ENCODE measurements at regions not wholly inside any gene's neighbourhood (a gene's known extent, or its start where the extent isn't known, plus 50 kb on each side); places are given as distances from the start of the nearest gene placed in this dataset.

DNA sequence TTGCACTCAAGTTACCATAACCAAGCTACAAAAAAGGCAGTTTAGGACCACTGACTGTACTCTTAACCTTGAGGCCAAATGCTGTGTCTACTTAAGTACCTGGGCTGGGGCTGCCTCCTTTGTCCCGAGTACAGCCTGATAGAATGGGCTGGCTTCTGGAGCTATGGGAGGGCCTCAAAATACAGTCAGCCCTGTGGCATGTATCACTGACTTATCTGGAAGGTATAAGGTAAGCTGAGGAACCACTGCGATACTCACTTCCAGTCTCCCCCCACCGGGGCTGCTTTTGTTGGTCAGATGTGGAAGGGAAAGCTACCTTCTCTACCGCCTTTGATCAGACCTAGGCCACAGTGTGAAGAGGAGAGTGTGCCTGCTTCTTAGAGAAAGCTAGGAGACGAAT is 404.8 kb downstream of the ARHGEF28 start:
- H3K27ac ChIP-seq (ENCODE audit: low read depth, low read length): no peak overlapping the region
- H3K27me3 ChIP-seq (ENCODE audit: control insufficient read depth in 5 of 5, insufficient read depth in 4 of 5, low read length in 5 of 5): no peaks in the 10 kb centered on the region
- no peak overlapping the region for H3K9ac ChIP-seq (ENCODE audit: low read length in 5 of 5)
- H3K9me3 ChIP-seq (ENCODE audit: control insufficient read depth in 5 of 5, low read length in 5 of 5): no peaks in the 10 kb centered on the region
- H3K36me3 ChIP-seq (ENCODE audit: control insufficient read depth in 5 of 5, insufficient read depth in 5 of 5, low read length in 5 of 5): no peaks in the 10 kb centered on the region
- no peak overlapping the region for H3K4me3 ChIP-seq (ENCODE audit: low read depth in 1 of 5, low read length in 5 of 5)
- H3K4me1 ChIP-seq (ENCODE audit: control insufficient read depth in 5 of 5, insufficient read depth in 5 of 5, low read length in 5 of 5): peaks cover 2 to 4% (median 3%) of the 10 kb centered on the region in 5 donors

- Histone ChIP-seq H3K36me3 (ENCODE audit: control insufficient read depth in 5 of 5, insufficient read depth in 5 of 5, low read length in 5 of 5) (no peaks in the 10 kb centered on the region), H3K27me3 (ENCODE audit: control insufficient read depth in 5 of 5, insufficient read depth in 4 of 5, low read length in 5 of 5) (no peaks in the 10 kb centered on the region), H3K4me3 (ENCODE audit: low read depth in 1 of 5, low read length in 5 of 5) (no peak overlapping the region), H3K27ac (ENCODE audit: low read depth, low read length) (no peak overlapping the region), H3K9me3 (ENCODE audit: control insufficient read depth in 5 of 5, low read length in 5 of 5) (no peaks in the 10 kb centered on the region), H3K4me1 (ENCODE audit: control insufficient read depth in 5 of 5, insufficient read depth in 5 of 5, low read length in 5 of 5) (peaks cover 0 to under 1% (median 0%) of the 10 kb centered on the region in 5 donors), H3K9ac (ENCODE audit: low read length in 5 of 5) (no peak overlapping the region)
These were observed 404.4 kb downstream of the ARHGEF28 start for GRCh38 chr5:74030371-74030770.

DNA sequence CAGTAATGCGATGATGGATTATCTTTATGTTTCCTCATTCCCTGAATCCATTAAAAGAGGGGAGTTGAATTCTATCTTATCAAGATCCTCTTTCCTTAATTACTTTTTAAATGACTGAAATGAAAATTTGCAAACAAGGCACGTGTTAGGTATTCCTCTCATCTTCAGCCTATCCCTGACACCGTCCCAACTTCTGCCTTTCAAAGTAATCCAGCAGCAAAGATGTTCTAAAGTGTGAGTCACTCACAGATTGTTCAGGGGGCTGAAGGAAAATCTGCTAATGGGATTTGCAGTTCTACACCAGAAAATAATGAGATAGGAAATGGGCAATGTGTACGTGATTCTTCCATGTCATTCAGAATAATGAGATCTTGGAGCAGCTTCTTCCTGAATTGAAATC is 403.0 kb downstream of the ARHGEF28 start:
- H3K27ac ChIP-seq (ENCODE audit: low read depth, low read length): no peak overlapping the region

DNA sequence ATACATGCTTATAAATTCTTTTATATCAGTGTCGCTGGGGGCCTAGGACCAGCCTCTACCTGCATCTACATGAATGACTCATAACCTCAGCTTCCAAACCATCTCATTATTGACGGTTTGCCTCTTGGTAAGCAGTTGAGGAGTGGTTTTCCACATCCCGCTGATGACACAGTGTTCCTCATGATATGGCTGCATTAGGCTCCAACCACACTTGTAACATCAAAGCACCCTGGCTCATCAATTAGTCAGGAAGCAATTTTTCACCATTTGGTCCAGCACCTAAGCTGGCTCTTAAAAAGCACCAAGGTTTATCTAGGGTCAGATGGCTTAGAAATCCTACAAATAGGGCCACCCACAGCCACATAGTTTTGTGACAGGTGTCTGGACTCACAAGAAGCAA is 402.4 kb downstream of the ARHGEF28 start:
- Histone ChIP-seq H3K27me3 (ENCODE audit: control insufficient read depth in 5 of 5, insufficient read depth in 4 of 5, low read length in 5 of 5) (no peaks in the 10 kb centered on the region), H3K9me3 (ENCODE audit: control insufficient read depth in 5 of 5, low read length in 5 of 5) (no peaks in the 10 kb centered on the region), H3K27ac (ENCODE audit: low read depth, low read length) (no peak overlapping the region), H3K4me3 (ENCODE audit: low read depth in 1 of 5, low read length in 5 of 5) (no peak overlapping the region), H3K36me3 (ENCODE audit: control insufficient read depth in 5 of 5, insufficient read depth in 5 of 5, low read length in 5 of 5) (no peaks in the 10 kb centered on the region), H3K4me1 (ENCODE audit: control insufficient read depth in 5 of 5, insufficient read depth in 5 of 5, low read length in 5 of 5) (no peaks in the 10 kb centered on the region), H3K9ac (ENCODE audit: low read length in 5 of 5) (no peak overlapping the region)

More for the DNA sequence above, 403.0 kb downstream of the ARHGEF28 start:
- no peaks in the 10 kb centered on the region for H3K36me3 ChIP-seq (ENCODE audit: control insufficient read depth in 5 of 5, insufficient read depth in 5 of 5, low read length in 5 of 5)
- H3K27me3 ChIP-seq (ENCODE audit: control insufficient read depth in 5 of 5, insufficient read depth in 4 of 5, low read length in 5 of 5): no peaks in the 10 kb centered on the region
- no peak overlapping the region for H3K4me3 ChIP-seq (ENCODE audit: low read depth in 1 of 5, low read length in 5 of 5)
- H3K9ac ChIP-seq (ENCODE audit: low read length in 5 of 5): no peak overlapping the region
- H3K9me3 ChIP-seq (ENCODE audit: control insufficient read depth in 5 of 5, low read length in 5 of 5): no peaks in the 10 kb centered on the region
- no peaks in the 10 kb centered on the region for H3K4me1 ChIP-seq (ENCODE audit: control insufficient read depth in 5 of 5, insufficient read depth in 5 of 5, low read length in 5 of 5)

- no peaks in the 10 kb centered on the region for H3K4me1 ChIP-seq (ENCODE audit: control insufficient read depth in 5 of 5, insufficient read depth in 5 of 5, low read length in 5 of 5)
- no peak overlapping the region for H3K4me3 ChIP-seq (ENCODE audit: low read depth in 1 of 5, low read length in 5 of 5)
- no peaks in the 10 kb centered on the region for H3K36me3 ChIP-seq (ENCODE audit: control insufficient read depth in 5 of 5, insufficient read depth in 5 of 5, low read length in 5 of 5)
- H3K27ac ChIP-seq (ENCODE audit: low read depth, low read length): no peak overlapping the region
- no peak overlapping the region for H3K9ac ChIP-seq (ENCODE audit: low read length in 5 of 5)
- no peaks in the 10 kb centered on the region for H3K27me3 ChIP-seq (ENCODE audit: control insufficient read depth in 5 of 5, insufficient read depth in 4 of 5, low read length in 5 of 5)
- H3K9me3 ChIP-seq (ENCODE audit: control insufficient read depth in 5 of 5, low read length in 5 of 5): no peaks in the 10 kb centered on the region
These were observed 401.8 kb downstream of the ARHGEF28 start for GRCh38 chr5:74027732-74028338.

DNA sequence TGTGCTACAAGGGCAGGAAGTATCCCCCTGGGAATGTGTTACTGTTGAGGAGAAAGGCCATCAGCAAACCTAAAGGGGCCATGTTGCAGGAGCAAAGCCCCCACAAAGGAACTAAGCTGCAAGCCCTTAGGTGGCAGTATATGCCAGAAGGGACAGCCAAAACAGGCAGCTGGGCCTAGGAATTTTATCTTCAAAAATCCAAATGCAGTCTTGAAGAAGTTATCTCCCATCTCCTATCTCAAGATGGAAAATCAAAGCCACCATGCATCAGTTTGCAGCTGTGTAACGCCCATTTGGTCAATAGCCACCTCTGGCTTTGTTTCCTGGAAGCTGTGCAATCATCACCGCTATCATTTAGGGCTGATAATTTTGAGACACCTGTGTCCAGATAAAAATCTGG is 400.3 kb downstream of the ARHGEF28 start:
- Histone ChIP-seq H3K27me3 (ENCODE audit: control insufficient read depth in 5 of 5, insufficient read depth in 4 of 5, low read length in 5 of 5) (no peaks in the 10 kb centered on the region), H3K9me3 (ENCODE audit: control insufficient read depth in 5 of 5, low read length in 5 of 5) (no peaks in the 10 kb centered on the region), H3K4me3 (ENCODE audit: low read depth in 1 of 5, low read length in 5 of 5) (no peak overlapping the region), H3K36me3 (ENCODE audit: control insufficient read depth in 5 of 5, insufficient read depth in 5 of 5, low read length in 5 of 5) (no peaks in the 10 kb centered on the region), H3K9ac (ENCODE audit: low read length in 5 of 5) (no peak overlapping the region), H3K27ac (ENCODE audit: low read depth, low read length) (no peak overlapping the region), H3K4me1 (ENCODE audit: control insufficient read depth in 5 of 5, insufficient read depth in 5 of 5, low read length in 5 of 5) (no peaks in the 10 kb centered on the region)

- H3K27ac ChIP-seq (ENCODE audit: low read depth, low read length): no peak overlapping the region
- no peak overlapping the region for H3K4me3 ChIP-seq (ENCODE audit: low read depth in 1 of 5, low read length in 5 of 5)
- H3K9ac ChIP-seq (ENCODE audit: low read length in 5 of 5): no peak overlapping the region
- no peaks in the 10 kb centered on the region for H3K27me3 ChIP-seq (ENCODE audit: control insufficient read depth in 5 of 5, insufficient read depth in 4 of 5, low read length in 5 of 5)
- H3K9me3 ChIP-seq (ENCODE audit: control insufficient read depth in 5 of 5, low read length in 5 of 5): no peaks in the 10 kb centered on the region
- H3K36me3 ChIP-seq (ENCODE audit: control insufficient read depth in 5 of 5, insufficient read depth in 5 of 5, low read length in 5 of 5): no peaks in the 10 kb centered on the region
- no peaks in the 10 kb centered on the region for H3K4me1 ChIP-seq (ENCODE audit: control insufficient read depth in 5 of 5, insufficient read depth in 5 of 5, low read length in 5 of 5)
These were observed 395.1 kb downstream of the ARHGEF28 start for GRCh38 chr5:74021126-74021525.

- no peak overlapping the region for H3K27ac ChIP-seq (ENCODE audit: low read depth, low read length)
- no peak overlapping the region for H3K4me3 ChIP-seq (ENCODE audit: low read depth in 1 of 5, low read length in 5 of 5)
- no peaks in the 10 kb centered on the region for H3K4me1 ChIP-seq (ENCODE audit: control insufficient read depth in 5 of 5, insufficient read depth in 5 of 5, low read length in 5 of 5)
- H3K9me3 ChIP-seq (ENCODE audit: control insufficient read depth in 5 of 5, low read length in 5 of 5): no peaks in the 10 kb centered on the region
- no peaks in the 10 kb centered on the region for H3K36me3 ChIP-seq (ENCODE audit: control insufficient read depth in 5 of 5, insufficient read depth in 5 of 5, low read length in 5 of 5)
- H3K9ac ChIP-seq (ENCODE audit: low read length in 5 of 5): no peak overlapping the region
- no peaks in the 10 kb centered on the region for H3K27me3 ChIP-seq (ENCODE audit: control insufficient read depth in 5 of 5, insufficient read depth in 4 of 5, low read length in 5 of 5)
These were observed 394.5 kb downstream of the ARHGEF28 start for GRCh38 chr5:74020503-74020902.

DNA sequence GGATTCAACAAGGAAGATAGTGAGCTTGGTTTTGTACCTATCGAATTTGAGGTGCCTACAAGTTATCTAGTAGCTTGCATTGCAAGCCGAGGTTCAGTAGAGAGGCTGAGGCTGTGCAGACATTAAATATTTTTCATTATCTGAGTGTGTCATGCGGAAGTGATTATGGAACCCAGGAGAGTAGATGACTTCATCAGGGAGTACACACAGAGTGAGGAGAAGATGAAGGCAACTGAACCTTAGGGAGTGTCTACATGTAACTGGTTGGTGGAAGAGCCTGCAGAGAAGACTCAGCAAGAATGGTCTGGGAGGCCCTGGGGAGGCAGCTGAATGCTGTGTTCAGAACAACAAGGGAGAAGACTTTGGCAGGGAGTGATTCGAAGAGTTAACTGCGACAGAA is 393.9 kb downstream of the ARHGEF28 start:
- H3K4me1 ChIP-seq (ENCODE audit: control insufficient read depth in 5 of 5, insufficient read depth in 5 of 5, low read length in 5 of 5): no peaks in the 10 kb centered on the region
- H3K9ac ChIP-seq (ENCODE audit: low read length in 5 of 5): no peak overlapping the region
- H3K27ac ChIP-seq (ENCODE audit: low read depth, low read length): no peak overlapping the region
- no peak overlapping the region for H3K4me3 ChIP-seq (ENCODE audit: low read depth in 1 of 5, low read length in 5 of 5)
- no peaks in the 10 kb centered on the region for H3K36me3 ChIP-seq (ENCODE audit: control insufficient read depth in 5 of 5, insufficient read depth in 5 of 5, low read length in 5 of 5)
- no peaks in the 10 kb centered on the region for H3K9me3 ChIP-seq (ENCODE audit: control insufficient read depth in 5 of 5, low read length in 5 of 5)
- no peaks in the 10 kb centered on the region for H3K27me3 ChIP-seq (ENCODE audit: control insufficient read depth in 5 of 5, insufficient read depth in 4 of 5, low read length in 5 of 5)

DNA sequence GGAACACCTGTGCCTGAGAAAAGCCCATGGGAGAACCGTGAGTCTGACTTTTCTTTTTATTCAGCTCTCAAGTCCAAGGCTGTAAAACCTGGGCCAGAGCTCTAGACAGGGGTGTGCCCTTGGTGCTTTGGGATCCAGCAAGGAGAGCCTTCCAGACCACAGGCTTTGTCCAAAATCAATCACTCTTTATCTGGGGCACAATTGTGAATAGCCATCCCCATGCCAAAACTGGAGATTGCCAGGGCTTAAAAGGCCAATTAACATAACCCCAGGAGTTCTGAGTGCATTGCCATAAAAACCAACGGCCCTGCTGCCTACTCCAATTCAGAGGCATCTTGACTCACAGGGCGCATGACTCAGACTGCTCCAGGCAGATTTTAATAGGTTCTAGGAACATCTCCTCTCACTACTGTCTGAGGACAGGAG is 391.8 kb downstream of the ARHGEF28 start:
- H3K36me3 ChIP-seq (ENCODE audit: control insufficient read depth in 5 of 5, insufficient read depth in 5 of 5, low read length in 5 of 5): no peaks in the 10 kb centered on the region
- no peaks in the 10 kb centered on the region for H3K4me1 ChIP-seq (ENCODE audit: control insufficient read depth in 5 of 5, insufficient read depth in 5 of 5, low read length in 5 of 5)
- no peaks in the 10 kb centered on the region for H3K9me3 ChIP-seq (ENCODE audit: control insufficient read depth in 5 of 5, low read length in 5 of 5)

DNA sequence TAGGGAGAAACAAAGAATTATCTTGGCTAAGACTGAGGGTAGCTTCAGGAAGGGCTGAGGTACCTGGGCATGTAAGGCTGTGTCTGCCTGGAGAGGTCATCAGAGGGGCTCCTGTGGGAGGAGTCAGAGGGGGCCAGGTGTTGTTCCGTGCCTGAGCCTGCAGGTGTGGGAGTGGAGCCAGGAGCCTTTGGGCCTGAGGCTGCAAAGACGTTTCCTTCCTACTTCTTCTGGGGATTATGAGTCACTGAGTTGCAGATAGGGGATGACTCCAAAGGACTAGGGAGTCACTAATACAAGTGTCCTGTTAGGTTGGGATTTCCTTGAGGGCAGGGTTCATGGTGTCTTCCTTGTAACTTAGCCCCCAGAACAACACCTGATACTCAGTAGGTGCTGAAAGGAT is 391.1 kb downstream of the ARHGEF28 start:
- no peaks in the 10 kb centered on the region for H3K4me1 ChIP-seq (ENCODE audit: control insufficient read depth in 5 of 5, insufficient read depth in 5 of 5, low read length in 5 of 5)
- no peak overlapping the region for H3K27ac ChIP-seq (ENCODE audit: low read depth, low read length)
- no peaks in the 10 kb centered on the region for H3K36me3 ChIP-seq (ENCODE audit: control insufficient read depth in 5 of 5, insufficient read depth in 5 of 5, low read length in 5 of 5)
- H3K9ac ChIP-seq (ENCODE audit: low read length in 5 of 5): no peak overlapping the region
- H3K4me3 ChIP-seq (ENCODE audit: low read depth in 1 of 5, low read length in 5 of 5): no peak overlapping the region
- no peaks in the 10 kb centered on the region for H3K27me3 ChIP-seq (ENCODE audit: control insufficient read depth in 5 of 5, insufficient read depth in 4 of 5, low read length in 5 of 5)
- H3K9me3 ChIP-seq (ENCODE audit: control insufficient read depth in 5 of 5, low read length in 5 of 5): no peaks in the 10 kb centered on the region

More for the DNA sequence above, 391.8 kb downstream of the ARHGEF28 start:
- no peak overlapping the region for H3K9ac ChIP-seq (ENCODE audit: low read length in 5 of 5)
- H3K27ac ChIP-seq (ENCODE audit: low read depth, low read length): no peak overlapping the region
- no peak overlapping the region for H3K4me3 ChIP-seq (ENCODE audit: low read depth in 1 of 5, low read length in 5 of 5)
- no peaks in the 10 kb centered on the region for H3K27me3 ChIP-seq (ENCODE audit: control insufficient read depth in 5 of 5, insufficient read depth in 4 of 5, low read length in 5 of 5)

All from subcutaneous abdominal adipose tissue (tissue), 5 donors.